Parathyroid adenoma (tissue), 2 donors: ENCODE measurements at regions not wholly inside any gene's neighbourhood (a gene's known extent, or its start where the extent isn't known, plus 50 kb on each side); places are given as distances from the start of the nearest gene placed in this dataset.
"Not testable (repeated sequence)": the region's sequence is repeated elsewhere in the genome, so short reads cannot be mapped to it uniquely, and the experiment has no call there.

Experiments used
- H2AFZ ChIP-seq: fragments of 300-600 bp; sonication (generic); one replicate; pipeline ENCODE4 v1.7.0; 2017; ENCODE audit warnings: antibody characterized with exemption, mild to moderate bottlenecking
- H3K27ac ChIP-seq: fragments of 300-600 bp; sonication (generic); one replicate; pipeline ENCODE4 v1.7.0; 2017
- H3K27me3 ChIP-seq: fragments of 300-600 bp; sonication (generic); one replicate; pipeline ENCODE4 v1.7.0; 2017; ENCODE audit warnings: low read length; ENCODE audit not compliant: control insufficient read depth, insufficient read depth
- H3K36me3 ChIP-seq: fragments of 300-600 bp; sonication (generic); one replicate; pipeline ENCODE4 v1.7.0; 2017; ENCODE audit warnings: low read length; ENCODE audit not compliant: control insufficient read depth, insufficient read depth
- H3K4me1 ChIP-seq: fragments of 300-600 bp; sonication (generic); one replicate; pipeline ENCODE4 v1.7.0; 2017; ENCODE audit warnings: control low read depth
- H3K4me2 ChIP-seq: fragments of 300-600 bp; sonication (generic); one replicate; pipeline ENCODE4 v1.7.0; 2017; ENCODE audit warnings: low read length
- H3K4me3 ChIP-seq: fragments of 300-600 bp; sonication (generic); one replicate; pipeline ENCODE4 v1.7.0; 2017; ENCODE audit warnings: low read depth, low read length
- H3K79me2 ChIP-seq: fragments of 300-600 bp; sonication (generic); one replicate; pipeline ENCODE4 v1.7.0; 2017; ENCODE audit warnings: control low read depth
- H3K9ac ChIP-seq: fragments of 300-600 bp; sonication (generic); one replicate; pipeline ENCODE4 v1.7.0; 2017; ENCODE audit warnings: mild to moderate bottlenecking
- H3K9me3 ChIP-seq: fragments of 300-600 bp; sonication (generic); one replicate; pipeline ENCODE4 v1.7.0; 2017; ENCODE audit warnings: low read length; ENCODE audit not compliant: control insufficient read depth
- TF ChIP-seq, protein P1 (sequence below): fragments of 300-600 bp; sonication (generic); IDR thresholded peaks from one replicate; pipeline ENCODE4 v1.7.0; 2017; ENCODE audit warnings: antibody characterized with exemption, mild to moderate bottlenecking
- donor health status: primary hyperparathyroidism.

- Histone ChIP-seq H3K27me3 (no peaks in the 10 kb centered on the region), H3K36me3 (no peaks in the 10 kb centered on the region), H3K4me2 (no peak overlapping the region), H3K4me1 (no peaks in the 10 kb centered on the region), H2AFZ (no peak overlapping the region), H3K79me2 (no peaks in the 10 kb centered on the region), H3K4me3 (no peak overlapping the region), H3K9me3 (no peaks in the 10 kb centered on the region), H3K9ac (no peak overlapping the region), H3K27ac (no peak overlapping the region)
- TF ChIP-seq, protein P1, sequence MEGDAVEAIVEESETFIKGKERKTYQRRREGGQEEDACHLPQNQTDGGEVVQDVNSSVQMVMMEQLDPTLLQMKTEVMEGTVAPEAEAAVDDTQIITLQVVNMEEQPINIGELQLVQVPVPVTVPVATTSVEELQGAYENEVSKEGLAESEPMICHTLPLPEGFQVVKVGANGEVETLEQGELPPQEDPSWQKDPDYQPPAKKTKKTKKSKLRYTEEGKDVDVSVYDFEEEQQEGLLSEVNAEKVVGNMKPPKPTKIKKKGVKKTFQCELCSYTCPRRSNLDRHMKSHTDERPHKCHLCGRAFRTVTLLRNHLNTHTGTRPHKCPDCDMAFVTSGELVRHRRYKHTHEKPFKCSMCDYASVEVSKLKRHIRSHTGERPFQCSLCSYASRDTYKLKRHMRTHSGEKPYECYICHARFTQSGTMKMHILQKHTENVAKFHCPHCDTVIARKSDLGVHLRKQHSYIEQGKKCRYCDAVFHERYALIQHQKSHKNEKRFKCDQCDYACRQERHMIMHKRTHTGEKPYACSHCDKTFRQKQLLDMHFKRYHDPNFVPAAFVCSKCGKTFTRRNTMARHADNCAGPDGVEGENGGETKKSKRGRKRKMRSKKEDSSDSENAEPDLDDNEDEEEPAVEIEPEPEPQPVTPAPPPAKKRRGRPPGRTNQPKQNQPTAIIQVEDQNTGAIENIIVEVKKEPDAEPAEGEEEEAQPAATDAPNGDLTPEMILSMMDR: no peak
These were observed 86.6 kb downstream of the SHANK2 start for GRCh38 chr11:71165771-71166170.

DNA sequence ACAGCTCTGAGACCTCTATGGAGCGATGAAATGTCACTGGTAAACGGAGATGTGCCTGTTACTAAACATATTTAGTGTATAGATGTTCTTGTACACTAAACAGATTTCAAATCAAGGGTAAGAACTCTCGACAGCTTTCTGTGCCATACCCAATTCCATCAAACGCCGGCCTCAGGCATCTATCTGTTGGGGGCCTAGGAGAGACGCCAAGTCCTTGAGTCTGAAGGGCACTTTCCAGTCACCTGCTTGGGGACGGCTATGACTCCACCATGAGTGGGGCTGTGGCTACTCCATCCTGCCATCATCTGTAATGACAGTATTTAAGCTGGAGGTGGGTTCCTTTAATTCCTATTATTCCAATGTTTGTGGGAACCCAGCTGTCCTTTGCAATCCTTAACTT, 87.8 kb downstream of the SHANK2 start:
- no peaks in the 10 kb centered on the region for H3K4me1 ChIP-seq
- H3K36me3 ChIP-seq: no peaks in the 10 kb centered on the region
- no peak overlapping the region for H2AFZ ChIP-seq
- H3K27me3 ChIP-seq: no peaks in the 10 kb centered on the region
- H3K9me3 ChIP-seq: no peaks in the 10 kb centered on the region
- H3K4me3 ChIP-seq: no peak overlapping the region
- TF ChIP-seq, protein P1: no peak
- no peak overlapping the region for H3K27ac ChIP-seq
- no peak overlapping the region for H3K4me2 ChIP-seq
- no peaks in the 10 kb centered on the region for H3K79me2 ChIP-seq
- H3K9ac ChIP-seq: no peak overlapping the region

DNA sequence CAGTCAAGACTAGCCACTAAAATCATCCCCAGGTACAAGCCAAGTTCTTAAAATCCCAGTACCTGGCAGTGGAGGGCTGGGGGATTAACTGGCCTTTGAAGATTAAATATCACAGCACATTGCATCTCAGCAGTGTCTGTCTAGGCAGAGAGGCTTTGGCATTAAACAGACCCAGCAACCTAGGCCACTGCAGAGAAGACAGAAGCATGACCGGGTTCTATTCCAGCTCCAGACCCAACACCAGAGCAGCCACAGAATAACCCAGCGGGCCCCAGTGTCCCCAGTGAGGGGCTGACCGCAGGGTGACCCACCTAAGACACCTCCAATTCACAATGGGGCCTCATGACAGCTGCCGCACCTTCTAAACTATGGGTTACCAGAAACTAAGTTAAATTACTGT, 88.2 kb downstream of the SHANK2 start:
- Histone ChIP-seq H3K27me3 (no peaks in the 10 kb centered on the region), H3K9ac (no peak overlapping the region), H3K36me3 (no peaks in the 10 kb centered on the region), H3K79me2 (no peaks in the 10 kb centered on the region), H2AFZ (no peak overlapping the region), H3K9me3 (no peaks in the 10 kb centered on the region), H3K4me1 (no peaks in the 10 kb centered on the region), H3K27ac (no peak overlapping the region), H3K4me3 (no peak overlapping the region), H3K4me2 (no peak overlapping the region)
- TF ChIP-seq, protein P1: no peak

DNA sequence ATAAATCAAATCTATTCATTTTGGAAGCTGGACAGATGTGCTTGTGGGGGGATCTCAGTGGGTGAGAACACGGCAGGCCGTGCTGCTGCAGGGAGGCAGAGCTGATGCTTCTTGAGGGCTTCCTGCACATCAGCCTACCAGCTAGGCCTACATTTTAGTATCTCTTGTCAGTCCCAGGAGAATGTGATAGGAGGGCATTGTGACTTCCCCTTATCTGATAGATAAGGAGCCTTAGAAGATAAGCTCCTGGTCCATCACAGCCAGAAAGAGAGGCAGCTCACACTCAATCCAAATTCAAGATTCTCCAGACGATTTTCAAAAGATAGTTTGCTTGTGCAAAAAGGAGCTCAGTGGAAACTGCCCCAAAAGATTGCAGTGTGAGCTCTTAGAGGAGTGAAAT, 89.0 kb downstream of the SHANK2 start:
- Histone ChIP-seq H3K79me2 (no peaks in the 10 kb centered on the region), H3K9me3 (no peaks in the 10 kb centered on the region), H3K27ac (no peak overlapping the region), H3K36me3 (no peaks in the 10 kb centered on the region), H3K9ac (no peak overlapping the region), H2AFZ (no peak overlapping the region), H3K4me3 (no peak overlapping the region), H3K4me1 (no peaks in the 10 kb centered on the region), H3K27me3 (no peaks in the 10 kb centered on the region), H3K4me2 (no peak overlapping the region)
- TF ChIP-seq, protein P1: no peak

DNA sequence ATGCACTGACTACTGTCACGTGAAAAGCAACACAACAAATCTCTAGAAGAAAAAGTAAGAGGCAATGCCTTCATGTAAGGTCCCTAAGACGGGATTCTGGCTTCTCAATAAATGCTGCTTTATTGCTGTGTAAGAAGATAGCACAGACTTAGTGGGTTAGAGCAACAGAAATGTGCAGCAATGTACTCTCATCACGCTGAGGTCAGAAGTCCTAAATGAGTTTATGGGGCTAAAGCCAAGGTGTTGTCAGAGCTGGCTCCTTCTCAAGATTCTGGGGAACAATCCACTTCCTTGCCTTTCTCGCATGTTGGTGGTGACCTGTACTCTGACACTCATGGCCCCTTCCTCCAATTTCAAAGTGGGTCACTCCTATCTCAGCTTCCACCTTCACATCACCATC, 93.4 kb downstream of the SHANK2 start:
- Histone ChIP-seq H3K79me2 (no peaks in the 10 kb centered on the region), H3K27me3 (no peaks in the 10 kb centered on the region), H3K4me3 (no peak overlapping the region), H3K4me2 (no peak overlapping the region), H3K9me3 (no peaks in the 10 kb centered on the region), H3K36me3 (no peaks in the 10 kb centered on the region), H3K27ac (no peak overlapping the region), H3K9ac (no peak overlapping the region), H2AFZ (no peak overlapping the region), H3K4me1 (no peaks in the 10 kb centered on the region)
- TF ChIP-seq, protein P1: no peak

DNA sequence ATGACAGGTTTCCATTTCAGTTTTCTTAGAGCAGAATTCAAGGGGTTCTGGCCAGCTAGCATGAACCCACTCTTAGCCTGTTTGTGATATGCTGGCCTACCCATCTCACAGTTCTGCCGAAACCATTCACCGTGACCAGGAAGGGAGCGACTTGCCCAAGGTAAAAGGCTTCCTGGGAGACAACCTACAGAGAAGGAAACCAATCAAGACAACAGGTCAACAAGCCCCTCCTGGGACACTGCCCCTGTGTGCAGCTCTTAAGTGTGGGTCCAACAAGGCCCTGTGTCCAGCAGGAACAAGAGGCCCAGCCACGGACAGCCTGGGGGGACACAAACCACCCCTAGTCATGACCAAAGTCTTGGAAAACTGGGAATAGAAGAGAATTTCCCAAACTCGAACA, 94.7 kb downstream of the SHANK2 start:
- not testable (repeated sequence) for H3K9me3 ChIP-seq, H3K27me3 ChIP-seq, H3K4me2 ChIP-seq, H3K36me3 ChIP-seq, H3K4me1 ChIP-seq, H3K27ac ChIP-seq, H3K79me2 ChIP-seq, H3K4me3 ChIP-seq, H2AFZ ChIP-seq, H3K9ac ChIP-seq
